Naive thymus-derived CD4-positive, alpha-beta T cell (primary cell): ENCODE measurements at regions not wholly inside any gene's neighbourhood (a gene's known extent, or its start where the extent isn't known, plus 50 kb on each side); places are given as distances from the start of the nearest gene placed in this dataset.

Experiments used
- ATAC-seq: fragments of 150-1000 bp; cut with Tn5 transposase; 2 replicates; pipeline ENCODE4 v1.10.0; 2021; ENCODE audit warnings: mild to moderate bottlenecking, moderate library complexity
- CTCF ChIA-PET: fragments of 350-600 bp; sonication (Branson Sonifier 250); formaldehyde crosslinking; loops from one replicate; lab custom pipeline; 2021; ENCODE audit warnings: antibody characterized with exemption; lab: Charles Lee
- POLR2A ChIA-PET: fragments of 350-600 bp; sonication (Branson Sonifier 250); formaldehyde crosslinking; loops from one replicate; lab custom pipeline; 2021; ENCODE audit warnings: antibody characterized with exemption, inconsistent platforms; lab: Charles Lee
- DNase-seq, 9 donors: peaks; one replicate each; pipeline versions ENCODE4 v3.0.0 to v3.0.0-alpha.2; 2020 to 2022; ENCODE audit warnings: mixed read lengths in 1 of 9
- H3K27ac ChIP-seq: one replicate; pipeline ENCODE4 v1.7.0; 2013; ENCODE audit warnings: mild to moderate bottlenecking, low read depth, low read length, moderate library complexity
- H3K27me3 ChIP-seq, 2 donors: one replicate each; pipeline ENCODE4 v1.7.0; 2013; ENCODE audit warnings: low read length in 2 of 2, mild to moderate bottlenecking in 2 of 2, moderate library complexity in 2 of 2; ENCODE audit not compliant: control insufficient read depth in 2 of 2, insufficient read depth in 2 of 2
- H3K36me3 ChIP-seq, 3 experiments: 1 replicate in 2 of 3; 2 replicates in 1 of 3; pipeline ENCODE4 v1.7.0; 2013; ENCODE audit warnings: low read length in 3 of 3, mild to moderate bottlenecking in 3 of 3, moderate library complexity in 1 of 3; ENCODE audit not compliant: insufficient read depth in 3 of 3, control insufficient read depth in 2 of 3
- H3K4me1 ChIP-seq, 2 donors: one replicate each; pipeline ENCODE4 v1.7.0; 2013; ENCODE audit warnings: low read length in 2 of 2, mild to moderate bottlenecking in 2 of 2, moderate library complexity in 1 of 2; ENCODE audit not compliant: control insufficient read depth in 2 of 2, insufficient read depth in 2 of 2
- H3K4me3 ChIP-seq: 2 replicates; pipeline ENCODE4 v1.7.0; 2013; ENCODE audit warnings: mild to moderate bottlenecking, low read length
- H3K9me3 ChIP-seq, 3 experiments: 1 replicate in 2 of 3; 2 replicates in 1 of 3; pipeline ENCODE4 v1.7.0; 2013; ENCODE audit warnings: low read length in 3 of 3; ENCODE audit not compliant: control insufficient read depth in 2 of 3
- H3K27ac Mint-ChIP-seq, 9 donors: one replicate each; pipeline ENCODE4 v1.8.0; 2020 to 2022; ENCODE audit warnings: mixed read lengths in 9 of 9, mild to moderate bottlenecking in 8 of 9, moderate library complexity in 5 of 9, inconsistent platforms in 2 of 9
- H3K27me3 Mint-ChIP-seq, 5 donors: one replicate each; pipeline ENCODE4 v1.8.0; 2021 to 2022; ENCODE audit warnings: mixed read lengths in 5 of 5, mild to moderate bottlenecking in 1 of 5
- H3K36me3 Mint-ChIP-seq, 5 donors: one replicate each; pipeline ENCODE4 v1.8.0; 2020 to 2022; ENCODE audit warnings: mixed read lengths in 5 of 5, mild to moderate bottlenecking in 3 of 5, inconsistent platforms in 1 of 5
- H3K4me1 Mint-ChIP-seq, 7 donors: one replicate each; pipeline ENCODE4 v1.8.0; 2020 to 2022; ENCODE audit warnings: mixed read lengths in 7 of 7, mild to moderate bottlenecking in 3 of 7, inconsistent platforms in 1 of 7
- H3K4me3 Mint-ChIP-seq, 10 donors: one replicate each; pipeline ENCODE4 v1.8.0; 2020 to 2022; ENCODE audit warnings: mild to moderate bottlenecking in 10 of 10, mixed read lengths in 10 of 10, moderate library complexity in 6 of 10, inconsistent platforms in 2 of 10
- H3K9me3 Mint-ChIP-seq, 11 donors: one replicate each; pipeline ENCODE4 v1.8.0; 2020 to 2022; ENCODE audit warnings: mixed read lengths in 11 of 11, mild to moderate bottlenecking in 4 of 11, inconsistent platforms in 1 of 11, moderate library complexity in 1 of 11
- intact Hi-C, 2 donors: fragments of 100-400 bp; cut with micrococcal nuclease; formaldehyde crosslinking; loops; one replicate each; pipeline ENCODE4 v1.15.1; 2023

- POLR2A ChIA-PET: no interaction called here
These were observed 589.4 kb upstream of the FAM174A start for GRCh38 chr5:99945478-99946442.

DNA sequence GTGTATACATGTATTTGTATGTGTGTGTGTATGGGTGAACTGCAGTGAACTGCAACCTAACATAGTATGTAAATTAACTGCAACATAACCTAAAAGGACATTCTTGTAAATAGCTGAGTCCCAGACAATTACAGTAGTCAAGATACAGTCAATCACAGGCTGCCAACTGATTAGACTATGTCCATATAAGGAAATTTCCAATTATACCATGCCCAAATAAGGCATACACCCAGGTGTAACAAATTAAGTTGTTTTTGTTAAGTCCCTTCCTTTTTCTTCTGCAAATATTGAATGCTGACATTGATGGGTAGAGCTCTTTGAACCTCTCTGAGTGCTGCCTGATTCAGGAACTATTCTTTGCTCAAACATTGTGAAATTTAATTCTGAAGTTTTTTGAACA lies 594.6 kb upstream of the FAM174A start:
- H3K27ac Mint-ChIP-seq: no peak overlapping the region
- ChIA-PET CTCF (no interaction called here), POLR2A (no interaction called here)
- H3K4me3 ChIP-seq: no peak overlapping the region
- intact Hi-C loops: no loop called here
- H3K36me3 Mint-ChIP-seq: no peaks in the 10 kb centered on the region
- H3K9me3 ChIP-seq: no peaks in the 10 kb centered on the region
- H3K4me1 ChIP-seq: no peaks in the 10 kb centered on the region
- peaks cover 0 to 4% (median 0%) of the 10 kb centered on the region in 11 donors for H3K9me3 Mint-ChIP-seq
- no peaks in the 10 kb centered on the region for H3K36me3 ChIP-seq
- no peak for ATAC-seq
- H3K27me3 ChIP-seq: no peaks in the 10 kb centered on the region
- H3K27me3 Mint-ChIP-seq: no peaks in the 10 kb centered on the region
- no peak overlapping the region for H3K4me3 Mint-ChIP-seq
- no peak for DNase-seq
- no peak overlapping the region for H3K27ac ChIP-seq
- no peaks in the 10 kb centered on the region for H3K4me1 Mint-ChIP-seq

More at GRCh38 chr5:99945478-99946442, 589.4 kb upstream of the FAM174A start:
- ATAC-seq (no peak), DNase-seq (no peak)
- Mint-ChIP-seq H3K27ac (no peak overlapping the region), H3K4me3 (no peak overlapping the region), H3K4me1 (no peaks in the 10 kb centered on the region), H3K9me3 (peaks cover 0 to 2% (median 0%) of the 10 kb centered on the region in 11 donors), H3K27me3 (no peaks in the 10 kb centered on the region), H3K36me3 (no peaks in the 10 kb centered on the region)
- CTCF ChIA-PET: no interaction called here
- no peaks in the 10 kb centered on the region for H3K27me3 ChIP-seq
- no peak overlapping the region for H3K27ac ChIP-seq
- H3K9me3 ChIP-seq: no peaks in the 10 kb centered on the region
- no peaks in the 10 kb centered on the region for H3K36me3 ChIP-seq
- no peak overlapping the region for H3K4me3 ChIP-seq
- no peaks in the 10 kb centered on the region for H3K4me1 ChIP-seq
- intact Hi-C loops: no loop called here

- CTCF ChIA-PET: interaction anchor here (0.6 kb wide), 1 partner anchor 10 kb away, joined by 3 read pairs; no protein-coding TSS in a partner anchor
These were observed 598.3 kb upstream of the FAM174A start for GRCh38 chr5:99936911-99937310.

DNA sequence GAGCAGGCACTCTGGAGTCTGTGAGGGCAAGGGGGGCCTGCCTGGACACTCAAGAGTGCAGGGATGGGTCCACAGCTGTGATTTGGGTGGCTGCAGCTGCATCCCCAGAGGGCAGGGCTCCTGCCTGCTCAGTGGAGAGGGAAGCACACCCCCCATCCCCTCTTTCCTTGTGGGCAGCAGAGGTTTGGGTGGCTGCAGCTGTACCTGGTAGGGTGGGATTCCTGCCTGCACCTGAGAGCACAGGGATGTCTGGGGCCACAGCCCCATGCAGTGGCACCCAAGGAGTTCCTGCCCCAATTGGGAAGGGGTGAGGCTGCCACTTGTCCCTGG lies 605.4 kb upstream of the FAM174A start:
- Mint-ChIP-seq H3K9me3 (peaks cover 0 to 6% (median 0%) of the 10 kb centered on the region in 11 donors), H3K27me3 (no peaks in the 10 kb centered on the region), H3K27ac (no peak overlapping the region), H3K4me1 (no peaks in the 10 kb centered on the region), H3K36me3 (no peaks in the 10 kb centered on the region), H3K4me3 (no peak overlapping the region)
- no peaks in the 10 kb centered on the region for H3K9me3 ChIP-seq
- no peaks in the 10 kb centered on the region for H3K27me3 ChIP-seq
- DNase-seq: no peak
- intact Hi-C loops: no loop called here
- ChIA-PET POLR2A (no interaction called here), CTCF (no interaction called here)
- no peak overlapping the region for H3K4me3 ChIP-seq
- ATAC-seq: no peak
- H3K27ac ChIP-seq: no peak overlapping the region
- no peaks in the 10 kb centered on the region for H3K36me3 ChIP-seq
- no peaks in the 10 kb centered on the region for H3K4me1 ChIP-seq

More at GRCh38 chr5:99936911-99937310, 598.3 kb upstream of the FAM174A start:
- ATAC-seq (no peak), DNase-seq (no peak)
- intact Hi-C loops: no loop called here
- H3K4me1 ChIP-seq: no peaks in the 10 kb centered on the region
- Mint-ChIP-seq H3K36me3 (no peaks in the 10 kb centered on the region), H3K9me3 (peaks cover 0 to 4% (median 0%) of the 10 kb centered on the region in 11 donors), H3K4me1 (no peaks in the 10 kb centered on the region), H3K27me3 (no peaks in the 10 kb centered on the region), H3K4me3 (no peak overlapping the region), H3K27ac (no peak overlapping the region)
- H3K36me3 ChIP-seq: no peaks in the 10 kb centered on the region
- H3K27ac ChIP-seq: no peak overlapping the region
- no peaks in the 10 kb centered on the region for H3K9me3 ChIP-seq
- H3K4me3 ChIP-seq: no peak overlapping the region
- H3K27me3 ChIP-seq: no peaks in the 10 kb centered on the region
- POLR2A ChIA-PET: no interaction called here

GRCh38 chr5:99929067-99929805 lies 605.9 kb upstream of the FAM174A start:
- ChIA-PET POLR2A (no interaction called here), CTCF (no interaction called here)
- Histone ChIP-seq H3K9me3 (no peaks in the 10 kb centered on the region), H3K4me3 (no peak overlapping the region), H3K4me1 (no peaks in the 10 kb centered on the region), H3K36me3 (no peaks in the 10 kb centered on the region), H3K27ac (no peak overlapping the region), H3K27me3 (no peaks in the 10 kb centered on the region)
- Mint-ChIP-seq H3K4me1 (no peaks in the 10 kb centered on the region), H3K27ac (no peak overlapping the region), H3K27me3 (no peaks in the 10 kb centered on the region), H3K9me3 (peaks cover 0 to 6% (median 0%) of the 10 kb centered on the region in 11 donors), H3K36me3 (no peaks in the 10 kb centered on the region), H3K4me3 (no peak overlapping the region)
- DNase-seq (no peak), ATAC-seq (no peak)
- intact Hi-C loops: no loop called here

GRCh38 chr5:99928490-99928889 lies 606.7 kb upstream of the FAM174A start:
- Mint-ChIP-seq H3K27ac (no peak overlapping the region), H3K9me3 (peaks cover 0 to 6% (median 0%) of the 10 kb centered on the region in 11 donors), H3K4me3 (no peak overlapping the region), H3K4me1 (no peaks in the 10 kb centered on the region), H3K27me3 (no peaks in the 10 kb centered on the region), H3K36me3 (no peaks in the 10 kb centered on the region)
- no peak overlapping the region for H3K4me3 ChIP-seq
- no peaks in the 10 kb centered on the region for H3K9me3 ChIP-seq
- intact Hi-C loops: no loop called here
- no peaks in the 10 kb centered on the region for H3K4me1 ChIP-seq
- no peaks in the 10 kb centered on the region for H3K27me3 ChIP-seq
- ATAC-seq: no peak
- no peaks in the 10 kb centered on the region for H3K36me3 ChIP-seq
- ChIA-PET CTCF (no interaction called here), POLR2A (no interaction called here)
- no peak for DNase-seq
- H3K27ac ChIP-seq: no peak overlapping the region
